ENCODE measurements at regions not wholly inside any gene's neighbourhood (a gene's known extent, or its start where the extent isn't known, plus 50 kb on each side); places are given as distances from the start of the nearest gene placed in this dataset.

- DNase-seq (ENCODE audit: low read depth, low spot score), result no peak
Measured at GRCh38 chr3:161156936-161157335, 51.8 kb upstream of the B3GALNT1 start.

- no peak for DNase-seq (ENCODE audit: low read depth, low spot score)
Measured at GRCh38 chr3:161161603-161162002, 56.5 kb upstream of the B3GALNT1 start.

DNA sequence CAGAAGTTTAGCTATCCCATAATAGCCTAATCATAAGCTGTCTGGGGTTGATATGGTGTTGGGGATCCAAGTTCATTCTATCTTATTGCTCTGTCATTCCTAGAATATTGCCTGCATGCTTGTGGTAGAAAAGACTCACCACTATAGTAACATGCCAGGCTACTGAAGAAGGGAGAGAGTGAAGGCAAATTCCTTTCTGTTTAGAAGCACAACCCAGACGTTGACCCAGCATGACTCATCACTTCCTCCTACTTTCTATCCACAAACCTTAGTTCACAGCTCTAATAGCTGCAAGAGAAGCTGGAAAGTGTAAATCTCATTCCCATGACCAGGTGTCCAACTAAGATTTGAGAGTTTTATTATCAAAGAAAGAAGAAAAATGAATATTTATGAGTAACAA is 57.8 kb upstream of the NMD3 start:
- DNase-seq (ENCODE audit: low read depth, low spot score), result peak; percentile 17

DNA sequence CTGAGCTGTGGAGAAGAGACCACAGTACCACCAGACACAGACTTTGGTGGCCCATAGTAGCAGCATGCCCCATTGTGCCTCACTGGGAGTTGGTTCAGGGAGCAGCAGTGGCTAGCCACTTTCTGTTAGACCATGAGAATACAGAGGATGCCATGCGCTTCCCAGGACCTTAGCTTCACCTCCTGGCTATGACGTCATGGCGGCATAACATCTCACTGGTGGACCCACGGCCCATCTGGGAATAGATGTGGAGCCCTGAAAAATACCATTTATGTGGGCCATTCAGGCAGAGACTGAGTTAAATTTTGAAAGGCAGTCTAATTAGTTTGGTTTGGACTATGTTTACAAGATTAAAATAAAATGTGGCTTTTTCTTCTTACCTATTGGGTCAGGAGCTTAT is 55.1 kb upstream of the NMD3 start:
- no peak for DNase-seq (ENCODE audit: low read depth, low spot score)

- no peak for DNase-seq (ENCODE audit: low read depth, low spot score)
Measured at GRCh38 chr3:161171113-161171512, 50.0 kb upstream of the NMD3 start.

Measured in iPS DF 19.7 (cell line).